H9 (cell line): ENCODE measurements at regions not wholly inside any gene's neighbourhood (a gene's known extent, or its start where the extent isn't known, plus 50 kb on each side); places are given as distances from the start of the nearest gene placed in this dataset.

Experiments
- DNase-seq: peaks from one replicate; pipeline ENCODE4 v3.0.0-alpha.2; 2017
- H2AFZ ChIP-seq: one replicate; pipeline ENCODE4 v1.6.1; 2013; ENCODE audit warnings: mild to moderate bottlenecking, low read length, control low read depth, moderate library complexity
- H2AK5ac ChIP-seq: 2 replicates; pipeline ENCODE4 v1.6.1; 2013; ENCODE audit warnings: low read length, control low read depth, mixed read lengths; ENCODE audit not compliant: insufficient read length
- H2BK120ac ChIP-seq: one replicate; pipeline ENCODE4 v1.6.1; 2013; ENCODE audit warnings: low read depth, mild to moderate bottlenecking, low read length, control low read depth, inconsistent platforms; ENCODE audit not compliant: poor library complexity, severe bottlenecking
- H2BK12ac ChIP-seq: 2 replicates; pipeline ENCODE4 v1.6.1; 2013; ENCODE audit warnings: low read length, control low read depth, mixed read lengths, low read depth; ENCODE audit not compliant: insufficient read length
- H2BK15ac ChIP-seq: 2 replicates; pipeline ENCODE4 v1.6.1; 2013; ENCODE audit warnings: low read depth, low read length, control low read depth
- H2BK20ac ChIP-seq: one replicate; pipeline ENCODE4 v1.6.1; 2013; ENCODE audit warnings: low read depth, mild to moderate bottlenecking, low read length, control low read depth, inconsistent platforms; ENCODE audit not compliant: poor library complexity, severe bottlenecking
- H2BK5ac ChIP-seq: 2 replicates; pipeline ENCODE4 v1.6.1; 2013; ENCODE audit warnings: low read length, control low read depth, mixed read lengths; ENCODE audit not compliant: insufficient read length
- H3K14ac ChIP-seq: 2 replicates; pipeline ENCODE4 v1.6.1; 2013; ENCODE audit warnings: low read length, control low read depth; ENCODE audit not compliant: insufficient read depth
- H3K18ac ChIP-seq: 2 replicates; pipeline ENCODE4 v1.6.1; 2013; ENCODE audit warnings: low read depth, mild to moderate bottlenecking, mixed read lengths, low read length, control low read depth; ENCODE audit not compliant: insufficient read length
- H3K23ac ChIP-seq: 2 replicates; pipeline ENCODE4 v1.6.1; 2013; ENCODE audit warnings: low read length, control low read depth, mixed read lengths, low read depth; ENCODE audit not compliant: insufficient read length
- H3K23me2 ChIP-seq: 2 replicates; pipeline ENCODE4 v1.6.1; 2013; ENCODE audit warnings: low read depth, mild to moderate bottlenecking, mixed read lengths, low read length, control low read depth; ENCODE audit not compliant: insufficient read length, poor library complexity, severe bottlenecking
- H3K27ac ChIP-seq: 2 replicates; pipeline ENCODE4 v1.5.1; 2013; ENCODE audit warnings: low read length, control low read depth, mixed read lengths, low read depth; ENCODE audit not compliant: insufficient read length
- H3K27me3 ChIP-seq: 2 replicates; pipeline ENCODE4 v1.6.1; 2013; ENCODE audit warnings: low read length, control low read depth, inconsistent platforms; ENCODE audit not compliant: insufficient read depth
- H3K4ac ChIP-seq: 2 replicates; pipeline ENCODE4 v1.6.1; 2013; ENCODE audit warnings: low read depth, mild to moderate bottlenecking, control low read depth, inconsistent platforms, low read length, moderate library complexity
- H3K4me1 ChIP-seq: 2 replicates; pipeline ENCODE4 v1.6.1; 2013; ENCODE audit warnings: low read length, control low read depth, inconsistent platforms; ENCODE audit not compliant: insufficient read depth
- H3K4me2 ChIP-seq: 2 replicates; pipeline ENCODE4 v1.6.1; 2013; ENCODE audit warnings: low read length, control low read depth, mixed read lengths; ENCODE audit not compliant: insufficient read length, insufficient read depth
- H3K56ac ChIP-seq: 2 replicates; pipeline ENCODE4 v1.6.1; 2013; ENCODE audit warnings: low read depth, mild to moderate bottlenecking, mixed read lengths, low read length, control low read depth; ENCODE audit not compliant: insufficient read length
- H3K79me1 ChIP-seq: 2 replicates; pipeline ENCODE4 v1.6.1; 2013; ENCODE audit warnings: low read depth, mild to moderate bottlenecking, moderate library complexity, low read length, control low read depth, inconsistent platforms; ENCODE audit not compliant: insufficient read depth, poor library complexity, severe bottlenecking
- H3K79me2 ChIP-seq: 2 replicates; pipeline ENCODE4 v1.6.1; 2013; ENCODE audit warnings: low read length, control low read depth, inconsistent platforms; ENCODE audit not compliant: insufficient read depth
- H3K9ac ChIP-seq: 2 replicates; pipeline ENCODE4 v1.6.1; 2013; ENCODE audit warnings: low read length, control low read depth, mixed read lengths; ENCODE audit not compliant: insufficient read length; ENCODE audit errors: extremely low read depth
- H3K9me3 ChIP-seq: one replicate; pipeline ENCODE4 v1.6.1; 2013; ENCODE audit warnings: low read depth, low read length, inconsistent platforms; ENCODE audit not compliant: control insufficient read depth
- H3T11ph ChIP-seq: one replicate; pipeline ENCODE4 v1.6.1; 2013; ENCODE audit warnings: mild to moderate bottlenecking, low read length, control low read depth, inconsistent platforms
- H4K20me1 ChIP-seq: one replicate; pipeline ENCODE4 v1.6.1; 2013; ENCODE audit not compliant: control insufficient read depth, insufficient read length, insufficient read depth
- H4K5ac ChIP-seq: 2 replicates; pipeline ENCODE4 v1.6.1; 2013; ENCODE audit warnings: low read depth, mild to moderate bottlenecking, mixed read lengths, low read length, control low read depth; ENCODE audit not compliant: insufficient read length
- H4K8ac ChIP-seq: replicated peaks from 2 replicates; pipeline ENCODE4 v1.6.1; 2013; ENCODE audit warnings: low read length, control low read depth, mixed read lengths, low read depth; ENCODE audit not compliant: insufficient read length
- H4K91ac ChIP-seq: 2 replicates; pipeline ENCODE4 v1.6.1; 2013; ENCODE audit warnings: low read depth, mild to moderate bottlenecking, moderate library complexity, mixed read lengths, low read length, control low read depth; ENCODE audit not compliant: insufficient read length
- H3K27ac Mint-ChIP-seq, 3 experiments: 2 replicates in 2 of 3; 3 replicates in 1 of 3; pipeline ENCODE4 v1.8.0; 2020 to 2021; ENCODE audit warnings: mixed read lengths in 3 of 3, mild to moderate bottlenecking in 1 of 3, moderate library complexity in 1 of 3
- H3K27me3 Mint-ChIP-seq: 2 replicates; pipeline ENCODE4 v1.8.0; 2021; ENCODE audit warnings: low read depth, mild to moderate bottlenecking, moderate library complexity, mixed read lengths
- H3K36me3 Mint-ChIP-seq, 3 experiments: 2 replicates in 2 of 3; 3 replicates in 1 of 3; pipeline ENCODE4 v1.8.0; 2020 to 2021; ENCODE audit warnings: low read depth in 3 of 3, mixed read lengths in 3 of 3; ENCODE audit not compliant: insufficient read depth in 1 of 3
- H3K4me1 Mint-ChIP-seq, 2 experiments: 2 replicates each; pipeline ENCODE4 v1.8.0; 2020; ENCODE audit warnings: mixed read lengths in 2 of 2
- H3K4me3 Mint-ChIP-seq, 2 experiments: 2 replicates in 1 of 2; 3 replicates in 1 of 2; pipeline ENCODE4 v1.8.0; 2020 to 2021; ENCODE audit warnings: mild to moderate bottlenecking in 2 of 2, mixed read lengths in 2 of 2, moderate library complexity in 1 of 2
- H3K9me3 Mint-ChIP-seq, 2 experiments: 2 replicates in 1 of 2; 3 replicates in 1 of 2; pipeline ENCODE4 v1.8.0; 2020; ENCODE audit warnings: mild to moderate bottlenecking in 2 of 2, mixed read lengths in 2 of 2, moderate library complexity in 1 of 2
- CTCF ChIP-seq: fragments of 200-600 bp; sonication (generic); conservative IDR thresholded peaks from 3 replicates; pipeline ENCODE4 v1.8.0; 2021; ENCODE audit warnings: antibody characterized with exemption, mild to moderate bottlenecking
- WGBS: extraction: QIAGEN DNeasy Blood & Tissue Kit; methylation state at CpG from one replicate; pipeline ENCODE4 v1.1.7; 2013; ENCODE audit warnings: missing lambda C conversion rate, low lambda C conversion rate, mixed read lengths; ENCODE audit not compliant: insufficient read length; ENCODE audit errors: extremely low coverage; 5-methylcytosine and 5-hydroxymethylcytosine counted together

DNA sequence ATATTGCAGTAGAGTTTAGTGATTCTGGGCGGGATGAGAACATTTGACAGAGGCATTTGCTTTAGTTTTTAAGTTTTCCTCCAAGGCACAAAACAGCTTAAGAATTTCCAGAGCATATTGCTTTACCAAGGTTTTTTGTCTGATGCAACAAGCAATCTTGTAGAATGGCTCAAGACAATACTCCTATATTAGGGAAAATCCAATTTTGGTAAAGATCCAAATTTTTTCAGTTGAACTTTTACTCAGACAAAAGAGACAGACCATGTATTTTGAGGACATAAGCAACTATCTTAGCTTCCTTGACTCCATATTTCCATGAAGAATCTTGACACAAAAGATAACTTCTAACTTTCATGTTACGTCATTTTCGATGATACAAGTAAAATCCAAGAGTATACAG lies 92.3 kb upstream of the NANOS1 start:
- no peak for DNase-seq
- Histone ChIP-seq H4K8ac (no peak overlapping the region), H4K5ac (no peak overlapping the region), H3K9me3 (no peaks in the 10 kb centered on the region), H3K27ac (no peak overlapping the region), H3K23ac (no peak overlapping the region), H2AFZ (no peak overlapping the region), H2BK15ac (no peak overlapping the region), H3K9ac (no peak overlapping the region), H2BK5ac (no peak overlapping the region), H3K18ac (no peak overlapping the region), H3K27me3 (no peaks in the 10 kb centered on the region), H3K56ac (no peak overlapping the region), H4K20me1 (no peaks in the 10 kb centered on the region), H4K91ac (no peak overlapping the region), H2BK20ac (no peak overlapping the region), H2AK5ac (no peak overlapping the region), H3K4me2 (no peak overlapping the region), H3K23me2 (no peaks in the 10 kb centered on the region), H3K14ac (no peak overlapping the region), H3T11ph (no peak overlapping the region), H3K79me2 (no peaks in the 10 kb centered on the region), H2BK120ac (no peak overlapping the region), H2BK12ac (no peak overlapping the region), H3K79me1 (no peaks in the 10 kb centered on the region), H3K4ac (no peak overlapping the region), H3K4me1 (no peaks in the 10 kb centered on the region)
- H3K27ac Mint-ChIP-seq, result no peak overlapping the region
- no peaks in the 10 kb centered on the region; a peak in 1 of 7 replicates for H3K36me3 Mint-ChIP-seq
- no peak for TF ChIP-seq CTCF
- H3K4me1 Mint-ChIP-seq, result no peaks in the 10 kb centered on the region
- peaks cover 4 to 8% of the 10 kb centered on the region in 2 experiments; a peak in 3 of 5 replicates for H3K9me3 Mint-ChIP-seq
- H3K4me3 Mint-ChIP-seq, result no peak overlapping the region
- WGBS, result no CpG with 5 or more reads among the region's 3 CpGs
- no peaks in the 10 kb centered on the region; the same call in 1 of the 2 replicates for H3K27me3 Mint-ChIP-seq
